ENCODE measurements at regions not wholly inside any gene's neighbourhood (a gene's known extent, or its start where the extent isn't known, plus 50 kb on each side); places are given as distances from the start of the nearest gene placed in this dataset.

GRCh38 chr1:227378871-227379554 is 60.7 kb upstream of the CDC42BPA start:
- DNase-seq (ENCODE audit: extremely low read depth, low read depth, low spot score): no peak

- DNase-seq (ENCODE audit: extremely low read depth, low read depth, low spot score): no peak
Observed at GRCh38 chr1:227378181-227378580, 59.9 kb upstream of the CDC42BPA start.

- no peak for DNase-seq (ENCODE audit: extremely low read depth, low read depth, low spot score)
Observed at GRCh38 chr1:227374846-227375245, 56.6 kb upstream of the CDC42BPA start.

GRCh38 chr1:227372726-227373130 is 54.4 kb upstream of the CDC42BPA start:
- DNase-seq (ENCODE audit: extremely low read depth, low read depth, low spot score): no peak

- no peak for DNase-seq (ENCODE audit: extremely low read depth, low read depth, low spot score)
Observed at GRCh38 chr1:227370533-227371254, 52.4 kb upstream of the CDC42BPA start.

GRCh38 chr1:227369102-227369760 is 50.9 kb upstream of the CDC42BPA start:
- no peak for DNase-seq (ENCODE audit: extremely low read depth, low read depth, low spot score)

Data from glomerular endothelial cell (primary cell).